IMR-90 (cell line): ENCODE measurements at regions not wholly inside any gene's neighbourhood (a gene's known extent, or its start where the extent isn't known, plus 50 kb on each side); places are given as distances from the start of the nearest gene placed in this dataset.

ENCODE experiments used
- BHLHE40 ChIP-seq: fragments of 150-350 bp; IDR thresholded peaks from 2 replicates; pipeline ENCODE4 v1.6.1; 2016; ENCODE audit warnings: mild to moderate bottlenecking, low read depth, low read length
- CEBPB ChIP-seq: IDR thresholded peaks from 2 replicates; pipeline ENCODE4 v1.6.1; 2012; ENCODE audit warnings: low read depth, low read length, improper control_type of control experiment
- CTCF ChIP-seq: conservative IDR thresholded peaks from 2 replicates; pipeline ENCODE4 v1.5.1; 2012; ENCODE audit warnings: mild to moderate bottlenecking, low read depth, low read length, improper control_type of control experiment
- ELK1 ChIP-seq: fragments of 150-350 bp; IDR thresholded peaks from 2 replicates; pipeline ENCODE4 v1.6.1; 2016; ENCODE audit warnings: low read depth, mild to moderate bottlenecking, low read length, moderate library complexity, borderline replicate concordance
- FOS ChIP-seq: fragments of 150-350 bp; IDR thresholded peaks from 2 replicates; pipeline ENCODE4 v1.6.1; 2016; ENCODE audit warnings: low read depth, low read length
- MAFK ChIP-seq: IDR thresholded peaks from 2 replicates; pipeline ENCODE4 v1.6.1; 2012; ENCODE audit warnings: low read depth, low read length, improper control_type of control experiment
- MAZ ChIP-seq: IDR thresholded peaks from 2 replicates; pipeline ENCODE4 v1.6.1; 2012; ENCODE audit warnings: low read depth, mild to moderate bottlenecking, low read length, improper control_type of control experiment, moderate library complexity, borderline replicate concordance
- NFE2L2 ChIP-seq: fragments of 150-350 bp; IDR thresholded peaks from 2 replicates; pipeline ENCODE4 v1.6.1; 2016; ENCODE audit warnings: low read depth, mild to moderate bottlenecking, low read length
- POLR2A ChIP-seq: IDR thresholded peaks from 2 replicates; pipeline ENCODE4 v1.6.1; 2012; ENCODE audit warnings: mild to moderate bottlenecking, low read depth, low read length
- RAD21 ChIP-seq: IDR thresholded peaks from 2 replicates; pipeline ENCODE4 v1.6.1; 2012; ENCODE audit warnings: low read length, improper control_type of control experiment
- RCOR1 ChIP-seq: IDR thresholded peaks from 2 replicates; pipeline ENCODE4 v1.6.1; 2012; ENCODE audit warnings: mild to moderate bottlenecking, low read length, improper control_type of control experiment; ENCODE audit not compliant: insufficient replicate concordance
- RFX5 ChIP-seq: IDR thresholded peaks from 2 replicates; pipeline ENCODE4 v1.8.0; 2012; ENCODE audit warnings: low read depth, mild to moderate bottlenecking, low read length, moderate library complexity
- SMC3 ChIP-seq: fragments of 150-350 bp; IDR thresholded peaks from 2 replicates; pipeline ENCODE4 v1.6.1; 2016; ENCODE audit warnings: low read depth, mild to moderate bottlenecking, antibody characterized with exemption, low read length, moderate library complexity

- TF ChIP-seq CTCF = no peak
- TF ChIP-seq POLR2A = no peak
- no peak for TF ChIP-seq MAZ
- TF ChIP-seq RFX5 = no peak
- TF ChIP-seq RAD21 = no peak
- TF ChIP-seq BHLHE40 = no peak
- no peak for TF ChIP-seq RCOR1
- no peak for TF ChIP-seq SMC3
- TF ChIP-seq MAFK = no peak
- no peak for TF ChIP-seq FOS
- no peak for TF ChIP-seq NFE2L2
- no peak for TF ChIP-seq CEBPB
- TF ChIP-seq ELK1 = no peak
These were observed 504.4 kb downstream of the TFAP2B start for GRCh38 chr6:51323056-51323455.
